IgD-negative memory B cell (primary cell): ENCODE measurements at regions not wholly inside any gene's neighbourhood (a gene's known extent, or its start where the extent isn't known, plus 50 kb on each side); places are given as distances from the start of the nearest gene placed in this dataset.
A peak's percentile ranks its signal among the peaks of the same experiment; 100 is the strongest.
"Not testable (repeated sequence)": the region's sequence is repeated elsewhere in the genome, so short reads cannot be mapped to it uniquely, and the experiment has no call there.

Experiments used
- H3K27ac Mint-ChIP-seq, 3 donors: one replicate each; pipeline ENCODE4 v1.8.0; 2020 to 2022; ENCODE audit warnings: mild to moderate bottlenecking in 3 of 3, mixed read lengths in 3 of 3, moderate library complexity in 1 of 3
- H3K27me3 Mint-ChIP-seq: one replicate; pipeline ENCODE4 v1.8.0; 2021; ENCODE audit warnings: mixed read lengths
- H3K36me3 Mint-ChIP-seq: one replicate; pipeline ENCODE4 v1.8.0; 2020; ENCODE audit warnings: mild to moderate bottlenecking, mixed read lengths
- H3K4me1 Mint-ChIP-seq, 3 donors: one replicate each; pipeline ENCODE4 v1.8.0; 2020 to 2022; ENCODE audit warnings: mixed read lengths in 3 of 3, mild to moderate bottlenecking in 1 of 3
- H3K4me3 Mint-ChIP-seq, 4 donors: one replicate each; pipeline ENCODE4 v1.8.0; 2020 to 2022; ENCODE audit warnings: mild to moderate bottlenecking in 4 of 4, mixed read lengths in 4 of 4, moderate library complexity in 3 of 4
- H3K9me3 Mint-ChIP-seq, 3 donors: one replicate each; pipeline ENCODE4 v1.8.0; 2020 to 2021; ENCODE audit warnings: mixed read lengths in 3 of 3, mild to moderate bottlenecking in 1 of 3

DNA sequence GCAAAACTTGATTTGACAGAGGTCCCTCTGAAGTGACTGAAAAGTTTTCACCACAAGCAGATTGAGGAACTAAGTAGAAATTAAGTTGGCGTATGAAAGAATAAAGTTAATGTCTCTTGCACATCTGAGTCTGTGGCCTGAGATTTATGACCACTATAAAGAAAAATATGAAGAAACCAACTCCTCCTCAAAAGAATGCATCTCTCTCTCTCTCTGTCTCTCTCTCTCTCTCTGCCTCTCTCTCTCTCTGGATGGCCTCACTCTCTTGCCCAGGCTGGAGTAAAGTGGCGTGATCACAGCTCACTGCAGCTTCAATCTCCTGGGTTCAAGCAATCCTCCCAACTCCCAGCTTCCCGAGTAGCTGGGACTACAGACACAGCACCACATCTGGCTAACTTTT, 55.2 kb downstream of the RPL22L1 start:
- no peaks in the 10 kb centered on the region for H3K27me3 Mint-ChIP-seq
- no peak overlapping the region for H3K4me3 Mint-ChIP-seq
- H3K9me3 Mint-ChIP-seq, result no peaks in the 10 kb centered on the region
- no peaks in the 10 kb centered on the region for H3K4me1 Mint-ChIP-seq
- no peak overlapping the region for H3K27ac Mint-ChIP-seq
- no peaks in the 10 kb centered on the region for H3K36me3 Mint-ChIP-seq

DNA sequence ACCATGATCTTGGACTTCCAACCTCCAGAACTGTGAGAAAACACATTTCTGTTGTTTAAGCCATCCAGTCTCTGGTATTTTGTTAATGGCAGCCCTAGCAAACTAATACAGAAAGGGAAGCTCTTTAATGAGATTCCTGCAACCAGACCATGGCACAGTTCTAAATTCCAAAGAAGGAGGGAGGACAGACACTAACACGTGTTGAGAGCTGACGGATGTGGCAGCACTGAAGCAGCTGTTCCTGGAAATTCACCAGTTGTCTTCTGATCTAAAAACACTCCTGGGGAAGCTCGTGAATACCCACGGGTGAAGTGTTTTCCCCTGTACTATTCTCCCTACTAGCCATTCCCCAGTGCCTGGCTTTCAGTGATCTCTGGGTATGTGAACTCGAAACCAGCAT, 56.7 kb downstream of the RPL22L1 start:
- no peaks in the 10 kb centered on the region for H3K36me3 Mint-ChIP-seq
- H3K9me3 Mint-ChIP-seq, result no peaks in the 10 kb centered on the region
- no peak overlapping the region for H3K27ac Mint-ChIP-seq
- no peak overlapping the region for H3K4me3 Mint-ChIP-seq
- no peaks in the 10 kb centered on the region for H3K27me3 Mint-ChIP-seq
- H3K4me1 Mint-ChIP-seq, result no peaks in the 10 kb centered on the region

DNA sequence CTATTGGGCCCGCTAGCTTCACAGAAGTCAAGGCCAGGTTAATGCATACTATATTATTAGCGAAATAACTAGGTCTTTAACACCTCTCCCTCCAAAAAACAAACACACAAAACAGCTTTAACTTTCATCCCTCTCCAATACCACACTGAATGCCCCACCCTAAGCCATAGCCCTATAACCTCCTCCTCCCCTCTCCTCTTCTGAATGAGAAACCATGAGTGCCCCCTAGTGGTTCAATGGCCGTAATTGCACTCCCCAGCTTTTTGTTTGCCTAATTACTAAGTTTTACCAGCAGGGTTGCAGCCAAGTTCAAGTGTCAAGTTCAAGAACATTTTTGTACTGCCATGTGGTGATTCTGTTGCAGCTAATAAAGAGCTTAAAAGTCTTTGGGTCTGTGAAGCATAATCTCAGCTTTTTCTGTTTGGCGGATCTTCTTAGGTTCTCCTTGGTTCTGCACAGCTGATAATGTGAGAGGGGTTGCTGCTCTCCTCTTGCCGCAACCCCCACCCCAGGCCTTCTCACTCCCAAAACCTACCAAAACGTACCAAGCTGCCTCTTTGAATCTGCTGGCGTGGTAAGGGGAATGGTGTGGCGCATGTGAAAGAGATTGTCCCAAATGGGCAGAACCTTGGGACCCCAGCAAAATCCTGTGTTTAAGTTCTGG, 57.9 kb downstream of the RPL22L1 start:
- H3K4me3 Mint-ChIP-seq, result no peak overlapping the region
- H3K9me3 Mint-ChIP-seq, result no peaks in the 10 kb centered on the region
- H3K27ac Mint-ChIP-seq, result no peak overlapping the region
- H3K27me3 Mint-ChIP-seq, result no peaks in the 10 kb centered on the region
- no peaks in the 10 kb centered on the region for H3K4me1 Mint-ChIP-seq
- no peaks in the 10 kb centered on the region for H3K36me3 Mint-ChIP-seq

DNA sequence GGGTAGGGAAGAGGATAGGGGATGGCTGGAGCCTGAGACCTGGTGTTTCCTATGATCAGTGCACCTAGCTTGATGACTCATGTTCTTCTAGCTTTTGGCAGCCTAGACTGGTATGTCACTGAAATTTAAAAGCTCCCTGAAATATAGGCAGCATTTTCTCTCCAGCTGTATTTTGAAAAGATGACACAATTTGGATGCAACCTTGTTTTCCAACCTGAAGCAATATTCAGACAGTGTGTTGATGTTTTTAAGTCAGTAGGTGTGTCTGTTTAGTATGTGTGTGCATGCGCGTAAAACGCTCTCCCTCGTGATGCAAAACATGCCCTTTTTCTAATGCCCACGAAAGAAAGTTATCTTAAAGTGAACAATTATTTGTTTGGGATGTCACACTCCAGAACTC, 58.5 kb downstream of the RPL22L1 start:
- peaks cover 2% of the 10 kb centered on the region for H3K36me3 Mint-ChIP-seq
- H3K9me3 Mint-ChIP-seq, result no peaks in the 10 kb centered on the region
- no peak overlapping the region for H3K4me3 Mint-ChIP-seq
- H3K27me3 Mint-ChIP-seq, result no peaks in the 10 kb centered on the region
- no peaks in the 10 kb centered on the region for H3K4me1 Mint-ChIP-seq
- H3K27ac Mint-ChIP-seq, result no peak overlapping the region

DNA sequence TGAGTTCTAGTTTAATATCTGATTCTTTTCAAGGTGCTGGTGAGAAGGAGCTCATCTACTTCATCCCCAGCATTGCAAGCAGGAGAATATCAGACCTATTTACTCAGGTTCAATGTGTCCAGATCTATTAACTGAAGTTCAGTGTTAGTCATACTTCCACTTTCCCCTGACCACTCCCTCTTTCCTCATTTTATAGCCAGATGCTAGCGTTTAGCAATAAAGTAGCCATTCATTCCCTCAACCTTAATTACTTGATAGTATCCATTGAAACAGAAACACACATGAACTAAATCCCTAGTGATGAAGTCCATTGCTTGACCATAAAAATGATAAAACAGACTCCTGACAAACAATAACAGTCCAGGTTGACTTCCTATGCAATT, 60.0 kb downstream of the RPL22L1 start:
- no peak overlapping the region for H3K27ac Mint-ChIP-seq

DNA sequence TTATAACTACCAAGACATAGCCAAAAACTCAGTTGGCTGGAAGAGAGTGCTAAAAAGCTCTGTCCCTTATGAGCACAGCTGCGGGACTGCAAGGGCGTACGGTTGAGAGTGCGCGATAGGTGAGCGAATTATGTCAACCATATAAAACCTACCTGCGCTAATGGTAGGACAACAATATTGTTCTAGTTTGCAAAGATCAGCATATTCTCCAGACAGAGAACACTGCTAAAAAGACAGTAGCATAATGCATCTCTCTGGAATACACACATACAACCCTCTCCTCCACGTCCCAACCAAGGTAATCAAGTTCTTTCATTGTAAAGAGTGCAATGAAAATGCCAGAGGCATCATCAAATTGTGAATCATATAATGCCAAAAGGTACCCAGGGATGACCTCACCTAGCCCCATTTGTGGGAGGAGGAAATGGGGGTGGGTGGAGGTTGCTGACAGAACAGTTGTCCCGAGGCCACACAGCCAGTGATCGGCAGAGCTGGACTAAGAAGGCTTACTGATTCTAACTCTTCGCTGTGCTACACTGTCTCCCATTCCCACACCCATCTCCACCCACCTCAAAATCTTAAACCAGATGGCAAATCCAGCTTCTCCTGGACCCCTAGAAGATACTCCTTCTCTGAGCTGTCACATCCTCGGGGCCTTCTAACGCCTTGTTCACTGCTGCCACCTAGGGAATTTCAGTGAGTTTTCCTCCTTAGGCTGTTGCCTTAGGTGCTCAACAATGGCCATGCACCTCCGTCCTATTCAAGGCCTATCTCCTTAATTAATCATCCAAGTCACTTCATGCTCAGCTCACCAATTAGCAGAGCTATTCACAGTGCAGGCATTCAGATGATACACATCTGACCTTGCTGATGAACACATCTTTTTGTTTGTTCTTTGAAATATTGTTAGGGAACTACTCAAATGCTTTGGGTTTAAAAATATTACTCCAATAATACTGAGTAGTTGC, 60.7 kb downstream of the RPL22L1 start:
- H3K27ac Mint-ChIP-seq, result no peak overlapping the region
- peaks cover 0 to 3% (median 2%) of the 10 kb centered on the region in 3 donors for H3K9me3 Mint-ChIP-seq
- H3K27me3 Mint-ChIP-seq, result no peaks in the 10 kb centered on the region
- no peaks in the 10 kb centered on the region for H3K4me1 Mint-ChIP-seq
- H3K4me3 Mint-ChIP-seq, result no peak overlapping the region
- H3K36me3 Mint-ChIP-seq, result peaks cover 2% of the 10 kb centered on the region

More for the DNA sequence above, 60.0 kb downstream of the RPL22L1 start:
- Mint-ChIP-seq H3K4me1 (no peaks in the 10 kb centered on the region), H3K4me3 (no peak overlapping the region), H3K9me3 (peaks cover 0 to 3% (median 2%) of the 10 kb centered on the region in 3 donors), H3K27me3 (no peaks in the 10 kb centered on the region), H3K36me3 (peaks cover 2% of the 10 kb centered on the region)

DNA sequence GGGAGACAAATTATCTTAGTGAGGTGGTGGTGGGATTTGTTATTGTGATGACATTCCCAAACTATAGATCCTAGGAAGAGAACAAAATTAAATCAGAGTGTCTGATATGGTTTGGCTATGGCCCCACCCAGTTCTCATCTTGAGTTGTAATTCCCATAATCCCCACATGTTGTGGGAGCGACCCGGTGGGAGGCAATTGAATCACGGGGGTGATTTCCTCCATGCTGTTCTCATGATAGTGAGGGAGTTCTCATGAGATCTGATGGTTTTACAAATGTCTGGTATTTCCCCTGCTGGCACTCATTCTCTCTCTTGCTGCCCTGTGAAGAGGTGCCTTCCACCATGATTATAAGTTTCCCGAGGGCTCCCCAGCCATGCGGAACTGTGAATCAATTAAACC, 62.0 kb downstream of the RPL22L1 start:
- peaks cover 5% of the 10 kb centered on the region for H3K27me3 Mint-ChIP-seq
- no peak overlapping the region for H3K4me3 Mint-ChIP-seq
- H3K27ac Mint-ChIP-seq, result no peak overlapping the region
- peaks cover 2% of the 10 kb centered on the region for H3K36me3 Mint-ChIP-seq
- H3K4me1 Mint-ChIP-seq, result no peaks in the 10 kb centered on the region
- peaks cover 0 to 3% (median 2%) of the 10 kb centered on the region in 3 donors for H3K9me3 Mint-ChIP-seq

DNA sequence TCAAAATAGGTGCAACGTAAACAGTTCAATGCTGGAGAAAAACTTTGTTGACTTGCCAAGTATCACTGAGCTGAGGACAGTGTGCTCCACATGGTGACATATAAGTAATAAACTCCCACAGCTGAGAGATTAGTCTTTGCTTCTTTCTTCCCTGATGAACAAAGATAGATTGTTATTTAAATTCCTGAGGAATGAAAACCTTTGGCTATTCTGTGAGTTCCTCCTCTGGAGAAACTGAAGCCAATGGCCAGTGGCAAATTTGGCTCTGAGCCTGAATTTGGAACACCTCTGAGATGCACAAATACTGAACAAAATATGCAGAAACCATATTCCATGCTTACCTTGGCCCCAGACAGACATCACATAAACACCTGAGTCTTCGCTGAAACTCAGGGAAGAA, 63.3 kb downstream of the RPL22L1 start:
- peaks cover 9% of the 10 kb centered on the region for H3K27me3 Mint-ChIP-seq
- peaks cover 0 to 3% (median 2%) of the 10 kb centered on the region in 3 donors for H3K9me3 Mint-ChIP-seq
- H3K4me3 Mint-ChIP-seq, result no peak overlapping the region
- no peaks in the 10 kb centered on the region for H3K4me1 Mint-ChIP-seq
- H3K27ac Mint-ChIP-seq, result no peak overlapping the region
- peaks cover 3% of the 10 kb centered on the region for H3K36me3 Mint-ChIP-seq

DNA sequence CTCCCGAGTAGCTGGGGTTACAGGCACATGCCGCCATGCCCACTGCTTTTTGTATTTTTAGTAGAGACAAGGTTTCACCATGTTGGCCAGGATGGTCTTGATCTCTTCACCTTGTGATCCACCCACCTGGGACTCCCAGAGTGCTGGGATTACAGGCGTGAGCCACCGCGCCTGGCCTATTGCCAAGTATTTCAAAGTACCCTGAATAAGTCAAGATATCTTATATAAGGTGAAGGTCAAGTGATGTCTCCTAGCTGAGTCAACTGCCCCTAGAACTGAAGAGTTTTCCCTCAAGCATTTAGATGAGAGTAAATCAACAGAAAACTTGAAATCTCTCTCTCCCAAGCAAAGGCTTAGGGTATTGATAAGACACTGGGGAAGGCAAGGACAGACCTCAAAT, 63.9 kb downstream of the RPL22L1 start:
- Mint-ChIP-seq H3K27me3 (peaks cover 9% of the 10 kb centered on the region), H3K27ac (no peak overlapping the region), H3K4me3 (no peak overlapping the region), H3K9me3 (peaks cover 0 to 3% (median 2%) of the 10 kb centered on the region in 3 donors), H3K36me3 (peaks cover 3% of the 10 kb centered on the region), H3K4me1 (no peaks in the 10 kb centered on the region)

DNA sequence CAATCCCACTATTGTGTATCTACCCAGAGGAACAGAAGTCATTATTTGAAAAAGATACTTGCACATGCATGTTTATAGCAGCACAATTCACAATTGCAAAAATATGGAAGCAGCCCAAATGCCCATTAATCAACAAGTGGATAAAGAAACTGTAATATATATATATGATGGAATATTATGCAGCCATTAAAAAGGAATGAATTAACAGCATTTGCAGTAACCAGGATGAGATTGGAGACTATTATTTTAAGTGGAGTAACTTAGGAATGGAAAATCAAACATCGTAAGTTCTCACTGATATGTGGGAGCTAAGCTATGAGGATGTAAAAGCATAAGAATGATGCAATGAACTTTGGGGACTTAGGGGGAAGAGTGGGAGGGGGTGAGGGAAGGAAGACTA, 64.7 kb downstream of the RPL22L1 start:
- not testable (repeated sequence) for H3K4me3 Mint-ChIP-seq, H3K4me1 Mint-ChIP-seq
- H3K27me3 Mint-ChIP-seq, result peaks cover 10% of the 10 kb centered on the region

DNA sequence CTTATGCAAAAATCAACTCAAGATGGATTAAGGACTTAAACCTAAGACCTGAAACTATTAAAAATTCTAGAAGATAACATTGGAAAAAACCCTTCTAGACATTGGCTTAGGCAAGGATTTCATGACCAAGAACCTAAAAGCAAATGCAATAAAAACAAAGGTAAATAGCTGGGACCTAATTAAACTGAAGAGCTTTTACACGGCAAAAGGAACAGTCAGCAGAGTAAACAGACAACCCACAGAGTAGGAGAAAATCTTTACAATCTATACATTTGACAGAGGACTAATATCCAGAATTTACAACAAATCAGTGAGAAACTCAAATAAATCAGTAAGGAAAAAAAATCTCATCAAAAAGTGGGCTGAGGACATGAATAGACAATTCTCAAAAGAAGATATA, 65.4 kb downstream of the RPL22L1 start:
- peaks cover 14% of the 10 kb centered on the region for H3K27me3 Mint-ChIP-seq
- peak overlapping the region in 1 of 3 donors; percentile 20 for H3K27ac Mint-ChIP-seq

More for the DNA sequence above, 64.7 kb downstream of the RPL22L1 start:
- not testable (repeated sequence) for H3K36me3 Mint-ChIP-seq, H3K9me3 Mint-ChIP-seq, H3K27ac Mint-ChIP-seq

DNA sequence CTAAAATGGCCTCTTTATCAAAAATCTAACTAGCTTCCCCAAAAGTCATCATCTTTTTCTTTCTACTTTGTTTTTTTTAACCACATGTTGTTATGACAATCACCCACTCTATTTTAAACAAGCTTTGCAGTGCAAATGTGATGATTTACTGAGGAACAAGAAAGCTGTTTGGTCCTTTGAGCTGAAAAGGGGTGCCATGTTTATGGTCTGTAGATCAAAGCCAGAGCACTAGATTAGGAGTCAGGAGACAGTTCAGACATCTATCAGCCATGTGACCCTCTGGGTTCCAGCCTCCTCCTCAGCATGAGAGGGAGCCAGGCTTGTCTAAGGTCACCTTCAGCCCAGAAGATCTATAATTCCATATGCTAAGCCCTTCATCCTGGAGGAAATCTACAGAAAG, 65.9 kb downstream of the RPL22L1 start:
- no peak overlapping the region for H3K27ac Mint-ChIP-seq
- H3K27me3 Mint-ChIP-seq, result peaks cover 14% of the 10 kb centered on the region
- peaks cover 3% of the 10 kb centered on the region for H3K36me3 Mint-ChIP-seq
- no peaks in the 10 kb centered on the region for H3K4me1 Mint-ChIP-seq
- peaks cover 2 to 3% (median 2%) of the 10 kb centered on the region in 3 donors for H3K9me3 Mint-ChIP-seq
- no peak overlapping the region for H3K4me3 Mint-ChIP-seq

More for the DNA sequence above, 65.4 kb downstream of the RPL22L1 start:
- not testable (repeated sequence) for H3K36me3 Mint-ChIP-seq, H3K4me1 Mint-ChIP-seq, H3K9me3 Mint-ChIP-seq, H3K4me3 Mint-ChIP-seq

DNA sequence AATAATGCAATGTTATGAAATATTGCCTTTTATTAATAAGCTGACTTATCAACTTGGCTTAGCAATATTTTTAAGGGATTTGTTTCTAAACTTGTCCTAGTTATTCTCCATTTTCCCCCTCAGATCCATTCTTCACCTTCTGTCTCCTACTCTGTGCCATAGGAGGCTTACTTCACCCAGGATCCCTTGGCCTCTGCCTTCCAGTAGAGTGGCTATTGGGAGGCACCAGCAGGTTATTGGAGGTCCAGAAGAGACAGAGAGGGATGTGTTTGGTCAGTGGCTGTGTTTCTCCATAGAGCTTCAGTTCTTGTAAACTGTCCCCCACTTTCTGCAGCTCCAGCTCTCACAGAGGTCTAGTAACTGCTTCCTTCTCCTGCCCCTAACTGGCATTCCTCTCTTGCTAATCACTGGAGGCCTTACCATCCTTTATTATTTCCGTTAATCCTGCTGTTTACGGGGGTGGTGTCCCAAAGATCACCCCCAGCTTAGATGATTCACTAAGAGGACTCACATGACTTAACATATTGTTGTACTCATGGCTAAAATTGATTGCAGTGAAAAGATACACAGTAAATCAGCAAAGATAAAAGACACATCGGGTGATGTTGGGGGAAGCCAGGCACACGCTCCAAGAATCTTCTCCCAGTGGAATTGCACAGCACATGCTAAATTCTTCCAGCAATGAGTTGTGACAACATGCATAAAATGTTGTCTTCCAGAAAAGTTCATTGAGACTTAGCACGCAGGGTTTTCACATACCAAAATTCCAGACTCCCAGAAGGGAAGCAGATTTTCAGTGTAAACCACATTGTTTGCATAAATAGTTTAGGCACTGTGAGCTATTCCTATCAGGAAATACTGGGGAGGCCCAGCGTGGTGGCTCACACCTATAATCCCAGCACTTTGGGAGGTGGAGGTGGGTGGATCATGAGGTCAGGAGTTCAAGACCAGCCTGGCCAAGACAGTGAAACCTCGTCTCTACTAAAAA, 67.5 kb downstream of the RPL22L1 start:
- H3K4me3 Mint-ChIP-seq, result no peak overlapping the region
- no peaks in the 10 kb centered on the region for H3K4me1 Mint-ChIP-seq
- no peak overlapping the region for H3K27ac Mint-ChIP-seq
- H3K27me3 Mint-ChIP-seq, result peaks cover 14% of the 10 kb centered on the region
- peaks cover 3% of the 10 kb centered on the region for H3K36me3 Mint-ChIP-seq
- H3K9me3 Mint-ChIP-seq, result peaks cover 2 to 3% (median 2%) of the 10 kb centered on the region in 3 donors

DNA sequence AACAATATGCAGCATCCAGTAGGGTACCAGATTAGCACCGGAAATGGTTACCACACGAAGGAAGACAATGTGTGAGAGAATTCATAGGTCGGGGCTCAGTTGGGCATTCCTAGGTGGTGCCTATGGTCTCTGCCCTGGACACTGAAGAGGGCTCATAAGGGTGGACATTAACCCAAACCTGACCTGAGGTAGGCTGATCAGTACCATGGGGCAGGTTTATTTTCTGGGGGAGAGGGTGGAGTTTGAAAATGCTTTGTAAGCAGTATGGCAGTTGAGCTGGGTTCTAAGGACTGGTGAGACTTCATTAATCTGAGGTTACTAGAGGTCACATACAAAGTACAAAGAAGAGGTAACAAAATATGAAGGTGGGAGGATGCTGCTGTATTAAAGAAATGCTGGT, 68.4 kb downstream of the RPL22L1 start:
- Mint-ChIP-seq H3K4me1 (no peaks in the 10 kb centered on the region), H3K36me3 (peaks cover 2% of the 10 kb centered on the region), H3K27ac (peak overlapping the region in 1 of 3 donors; percentile 74), H3K27me3 (peaks cover 14% of the 10 kb centered on the region), H3K9me3 (peaks cover 2 to 8% (median 2%) of the 10 kb centered on the region in 3 donors), H3K4me3 (peak overlapping the region in 1 of 4 donors; percentile 47)

DNA sequence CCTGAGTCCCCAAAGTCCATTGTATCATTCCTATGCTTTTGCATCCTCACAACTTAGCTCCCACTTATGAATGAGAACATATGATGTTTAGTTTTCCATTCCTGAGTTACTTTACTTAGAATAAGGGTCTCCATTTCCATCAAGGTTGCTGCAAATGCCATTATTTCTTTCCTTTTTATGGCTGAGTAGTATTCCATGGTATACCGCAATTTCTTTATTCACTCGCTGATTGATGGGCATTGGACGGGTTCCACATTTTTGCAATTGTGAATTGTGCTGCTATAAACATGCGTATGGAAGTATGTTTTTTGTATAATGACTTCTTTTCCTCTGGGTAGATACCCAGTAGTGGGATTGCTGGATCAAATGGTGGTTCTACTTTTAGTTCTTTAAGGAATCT, 69.7 kb downstream of the RPL22L1 start:
- not testable (repeated sequence) for H3K4me1 Mint-ChIP-seq, H3K4me3 Mint-ChIP-seq, H3K36me3 Mint-ChIP-seq, H3K27ac Mint-ChIP-seq, H3K9me3 Mint-ChIP-seq
- H3K27me3 Mint-ChIP-seq, result peaks cover 14% of the 10 kb centered on the region
